CD8-positive, alpha-beta memory T cell (primary cell): ENCODE measurements at regions not wholly inside any gene's neighbourhood (a gene's known extent, or its start where the extent isn't known, plus 50 kb on each side); places are given as distances from the start of the nearest gene placed in this dataset.

Experiments
- CTCF ChIA-PET: fragments of 350-600 bp; sonication (Branson Sonifier 250); formaldehyde crosslinking; loops from one replicate; lab custom pipeline; 2021; ENCODE audit warnings: antibody characterized with exemption; lab: Charles Lee
- POLR2A ChIA-PET: fragments of 350-600 bp; sonication (Branson Sonifier 250); formaldehyde crosslinking; loops from one replicate; lab custom pipeline; 2021; ENCODE audit warnings: antibody characterized with exemption; lab: Charles Lee
- DNase-seq, 5 donors: peaks; one replicate each; pipeline versions ENCODE4 v3.0.0 to v3.0.0-alpha.2; 2020 to 2022; ENCODE audit warnings: mixed read lengths in 1 of 5
- H3K27ac ChIP-seq: one replicate; pipeline ENCODE4 v1.7.0; 2013; ENCODE audit warnings: low read depth, mild to moderate bottlenecking, low read length, moderate library complexity
- H3K27me3 ChIP-seq: 2 replicates; pipeline ENCODE4 v1.7.0; 2013; ENCODE audit warnings: low read length, mild to moderate bottlenecking; ENCODE audit not compliant: insufficient read depth, poor library complexity, severe bottlenecking
- H3K36me3 ChIP-seq: 2 replicates; pipeline ENCODE4 v1.7.0; 2013; ENCODE audit warnings: mild to moderate bottlenecking, low read length, moderate library complexity; ENCODE audit not compliant: insufficient read depth
- H3K4me1 ChIP-seq: 2 replicates; pipeline ENCODE4 v1.7.0; 2013; ENCODE audit warnings: mild to moderate bottlenecking, low read length, moderate library complexity; ENCODE audit not compliant: insufficient read depth
- H3K4me3 ChIP-seq: 2 replicates; pipeline ENCODE4 v1.7.0; 2013; ENCODE audit warnings: mild to moderate bottlenecking, low read length
- H3K9me3 ChIP-seq: 2 replicates; pipeline ENCODE4 v1.7.0; 2013; ENCODE audit warnings: mild to moderate bottlenecking, low read length
- H3K27ac Mint-ChIP-seq, 8 donors: one replicate each; pipeline ENCODE4 v1.8.0; 2020 to 2021; ENCODE audit warnings: mixed read lengths in 8 of 8, mild to moderate bottlenecking in 6 of 8, inconsistent platforms in 3 of 8, moderate library complexity in 3 of 8
- H3K27me3 Mint-ChIP-seq, 2 donors: one replicate each; pipeline ENCODE4 v1.8.0; 2020 to 2021; ENCODE audit warnings: mixed read lengths in 2 of 2, mild to moderate bottlenecking in 1 of 2, moderate library complexity in 1 of 2
- H3K36me3 Mint-ChIP-seq, 3 donors: one replicate each; pipeline ENCODE4 v1.8.0; 2020 to 2021; ENCODE audit warnings: mixed read lengths in 3 of 3, inconsistent platforms in 1 of 3, mild to moderate bottlenecking in 1 of 3
- H3K4me1 Mint-ChIP-seq, 3 donors: one replicate each; pipeline ENCODE4 v1.8.0; 2020 to 2021; ENCODE audit warnings: mixed read lengths in 3 of 3, inconsistent platforms in 1 of 3, mild to moderate bottlenecking in 1 of 3
- H3K4me3 Mint-ChIP-seq, 7 donors: one replicate each; pipeline ENCODE4 v1.8.0; 2020 to 2021; ENCODE audit warnings: mixed read lengths in 7 of 7, mild to moderate bottlenecking in 6 of 7, moderate library complexity in 4 of 7, inconsistent platforms in 2 of 7
- H3K9me3 Mint-ChIP-seq, 5 donors: one replicate each; pipeline ENCODE4 v1.8.0; 2020 to 2022; ENCODE audit warnings: mixed read lengths in 5 of 5, mild to moderate bottlenecking in 3 of 5, moderate library complexity in 2 of 5, inconsistent platforms in 1 of 5

- DNase-seq, result no peak
- ChIA-PET CTCF (no interaction called here), POLR2A (no interaction called here)
- no peak overlapping the region for H3K27ac ChIP-seq
- H3K36me3 Mint-ChIP-seq, result no peaks in the 10 kb centered on the region
- no peaks in the 10 kb centered on the region for H3K9me3 ChIP-seq
- no peak overlapping the region for H3K4me3 Mint-ChIP-seq
- H3K36me3 ChIP-seq, result no peaks in the 10 kb centered on the region
- no peak overlapping the region for H3K27ac Mint-ChIP-seq
- no peaks in the 10 kb centered on the region for H3K4me1 Mint-ChIP-seq
- peaks cover 0 to 27% of the 10 kb centered on the region in 2 donors for H3K27me3 Mint-ChIP-seq
- peaks cover 0 to 2% (median 0%) of the 10 kb centered on the region in 5 donors for H3K9me3 Mint-ChIP-seq
- no peaks in the 10 kb centered on the region for H3K4me1 ChIP-seq
- no peaks in the 10 kb centered on the region for H3K27me3 ChIP-seq
- no peak overlapping the region for H3K4me3 ChIP-seq
These were observed 71.3 kb downstream of the TMEM18 start for GRCh38 chr2:605674-606608.

- ChIA-PET POLR2A (no interaction called here), CTCF (no interaction called here)
- peaks cover 0 to 28% of the 10 kb centered on the region in 2 donors for H3K27me3 Mint-ChIP-seq
- Histone ChIP-seq H3K9me3 (no peaks in the 10 kb centered on the region), H3K27me3 (no peaks in the 10 kb centered on the region), H3K4me1 (no peaks in the 10 kb centered on the region), H3K4me3 (no peak overlapping the region), H3K36me3 (no peaks in the 10 kb centered on the region), H3K27ac (no peak overlapping the region)
- H3K4me1 Mint-ChIP-seq, result no peaks in the 10 kb centered on the region
- no peak for DNase-seq
- H3K9me3 Mint-ChIP-seq, result peaks cover 0 to 2% (median 0%) of the 10 kb centered on the region in 5 donors
- H3K4me3 Mint-ChIP-seq, result no peak overlapping the region
- no peaks in the 10 kb centered on the region for H3K36me3 Mint-ChIP-seq
- H3K27ac Mint-ChIP-seq, result no peak overlapping the region
These were observed 72.2 kb downstream of the TMEM18 start for GRCh38 chr2:604854-605524.

- Mint-ChIP-seq H3K4me1 (no peaks in the 10 kb centered on the region), H3K36me3 (no peaks in the 10 kb centered on the region), H3K27me3 (peaks cover 0 to 25% of the 10 kb centered on the region in 2 donors), H3K4me3 (no peak overlapping the region), H3K27ac (peak overlapping the region in 1 of 8 donors; percentile 22), H3K9me3 (peaks cover 0 to 2% (median 0%) of the 10 kb centered on the region in 5 donors)
- no peaks in the 10 kb centered on the region for H3K27me3 ChIP-seq
- H3K9me3 ChIP-seq, result no peaks in the 10 kb centered on the region
- H3K4me3 ChIP-seq, result no peak overlapping the region
- ChIA-PET CTCF (no interaction called here), POLR2A (no interaction called here)
- H3K4me1 ChIP-seq, result no peaks in the 10 kb centered on the region
- H3K36me3 ChIP-seq, result no peaks in the 10 kb centered on the region
- no peak for DNase-seq
- H3K27ac ChIP-seq, result no peak overlapping the region
These were observed 72.8 kb downstream of the TMEM18 start for GRCh38 chr2:604385-604784.

- Histone ChIP-seq H3K27me3 (no peaks in the 10 kb centered on the region), H3K36me3 (no peaks in the 10 kb centered on the region), H3K4me1 (no peaks in the 10 kb centered on the region), H3K9me3 (no peaks in the 10 kb centered on the region), H3K4me3 (no peak overlapping the region), H3K27ac (no peak overlapping the region)
- Mint-ChIP-seq H3K36me3 (no peaks in the 10 kb centered on the region), H3K4me1 (no peaks in the 10 kb centered on the region), H3K9me3 (peaks cover 0 to 2% (median 0%) of the 10 kb centered on the region in 5 donors), H3K27me3 (peaks cover 0 to 22% of the 10 kb centered on the region in 2 donors), H3K27ac (peak overlapping the region in 1 of 8 donors; percentile 22), H3K4me3 (no peak overlapping the region)
- CTCF ChIA-PET, result no interaction called here
- DNase-seq, result no peak
- POLR2A ChIA-PET, result no interaction called here
These were observed 73.3 kb downstream of the TMEM18 start for GRCh38 chr2:603869-604268.

GRCh38 chr2:603427-603826 is 73.8 kb downstream of the TMEM18 start:
- H3K9me3 Mint-ChIP-seq, result peaks cover 0 to 2% (median 0%) of the 10 kb centered on the region in 5 donors
- CTCF ChIA-PET, result no interaction called here

GRCh38 chr2:602571-603359 is 74.4 kb downstream of the TMEM18 start:
- H3K36me3 Mint-ChIP-seq, result no peaks in the 10 kb centered on the region
- no peaks in the 10 kb centered on the region for H3K4me1 ChIP-seq
- H3K4me3 ChIP-seq, result no peak overlapping the region
- H3K27ac ChIP-seq, result no peak overlapping the region
- CTCF ChIA-PET, result no interaction called here
- peaks cover 0 to 2% (median 0%) of the 10 kb centered on the region in 5 donors for H3K9me3 Mint-ChIP-seq
- no peak for DNase-seq
- no peaks in the 10 kb centered on the region for H3K9me3 ChIP-seq
- H3K4me1 Mint-ChIP-seq, result no peaks in the 10 kb centered on the region
- peaks cover 0 to 19% of the 10 kb centered on the region in 2 donors for H3K27me3 Mint-ChIP-seq
- no peaks in the 10 kb centered on the region for H3K36me3 ChIP-seq
- POLR2A ChIA-PET, result no interaction called here
- no peaks in the 10 kb centered on the region for H3K27me3 ChIP-seq
- peak overlapping the region in 1 of 8 donors; percentile 65 for H3K27ac Mint-ChIP-seq
- H3K4me3 Mint-ChIP-seq, result no peak overlapping the region

More at GRCh38 chr2:603427-603826, 73.8 kb downstream of the TMEM18 start:
- no peaks in the 10 kb centered on the region for H3K4me1 Mint-ChIP-seq
- H3K9me3 ChIP-seq, result no peaks in the 10 kb centered on the region
- H3K4me3 Mint-ChIP-seq, result no peak overlapping the region
- DNase-seq, result no peak
- H3K27ac Mint-ChIP-seq, result no peak overlapping the region
- H3K36me3 Mint-ChIP-seq, result no peaks in the 10 kb centered on the region
- peaks cover 0 to 21% of the 10 kb centered on the region in 2 donors for H3K27me3 Mint-ChIP-seq
- POLR2A ChIA-PET, result no interaction called here
- H3K4me3 ChIP-seq, result no peak overlapping the region
- no peaks in the 10 kb centered on the region for H3K36me3 ChIP-seq
- no peaks in the 10 kb centered on the region for H3K27me3 ChIP-seq
- no peaks in the 10 kb centered on the region for H3K4me1 ChIP-seq
- no peak overlapping the region for H3K27ac ChIP-seq

- Histone ChIP-seq H3K4me1 (no peaks in the 10 kb centered on the region), H3K9me3 (no peaks in the 10 kb centered on the region), H3K27me3 (no peaks in the 10 kb centered on the region), H3K36me3 (no peaks in the 10 kb centered on the region), H3K27ac (no peak overlapping the region), H3K4me3 (no peak overlapping the region)
- no peaks in the 10 kb centered on the region for H3K36me3 Mint-ChIP-seq
- no peak for DNase-seq
- H3K4me1 Mint-ChIP-seq, result no peaks in the 10 kb centered on the region
- H3K9me3 Mint-ChIP-seq, result peaks cover 0 to 2% (median 0%) of the 10 kb centered on the region in 5 donors
- peaks cover 0 to 11% of the 10 kb centered on the region in 2 donors for H3K27me3 Mint-ChIP-seq
- ChIA-PET POLR2A (no interaction called here), CTCF (no interaction called here)
- H3K27ac Mint-ChIP-seq, result peak overlapping the region in 1 of 8 donors; percentile 65
- no peak overlapping the region for H3K4me3 Mint-ChIP-seq
These were observed 75.3 kb downstream of the TMEM18 start for GRCh38 chr2:601806-602455.
